Glomerular visceral epithelial cell (primary cell): ENCODE measurements at regions not wholly inside any gene's neighbourhood (a gene's known extent, or its start where the extent isn't known, plus 50 kb on each side); places are given as distances from the start of the nearest gene placed in this dataset.

Experiments
- DNase-seq: peaks from one replicate; pipeline ENCODE4 v3.0.0-alpha.2; 2016; ENCODE audit errors: extremely low spot score

DNA sequence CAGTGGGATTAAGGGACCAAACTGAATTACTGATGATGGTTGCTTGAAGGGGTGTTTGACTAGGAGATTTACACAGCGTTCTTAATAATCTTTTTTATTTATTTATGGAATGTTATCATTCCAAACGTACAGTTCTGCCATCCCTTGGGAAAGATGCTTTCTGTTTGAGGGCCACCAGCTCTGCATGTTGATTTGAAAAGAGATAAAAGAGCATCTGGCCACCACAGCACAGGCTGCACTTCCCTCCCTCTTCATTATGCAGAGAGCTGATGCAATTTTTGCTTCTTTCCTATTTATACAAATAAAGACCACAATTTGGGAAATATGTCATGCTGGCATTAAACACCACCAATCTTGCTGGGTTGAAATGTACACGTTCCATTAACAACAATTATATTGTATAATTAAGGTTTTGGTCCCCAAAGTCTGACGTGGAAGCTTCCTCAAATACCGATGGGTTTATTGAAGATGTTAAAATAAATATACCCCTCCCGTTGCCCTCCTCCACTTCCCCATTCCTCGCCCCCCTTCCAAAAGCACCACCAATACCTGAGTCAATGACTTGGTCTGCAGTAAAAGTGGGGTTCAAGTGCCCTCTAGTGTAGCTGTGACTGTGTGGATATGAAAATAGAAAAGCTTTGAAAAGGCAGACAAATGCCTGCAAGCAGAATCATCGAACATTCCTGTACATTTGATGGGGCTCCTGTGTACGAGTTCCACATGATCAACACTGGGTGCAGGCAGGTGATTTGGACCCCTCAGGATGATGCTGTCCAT lies 211.9 kb downstream of the HRH4 start:
- no peak for DNase-seq

DNA sequence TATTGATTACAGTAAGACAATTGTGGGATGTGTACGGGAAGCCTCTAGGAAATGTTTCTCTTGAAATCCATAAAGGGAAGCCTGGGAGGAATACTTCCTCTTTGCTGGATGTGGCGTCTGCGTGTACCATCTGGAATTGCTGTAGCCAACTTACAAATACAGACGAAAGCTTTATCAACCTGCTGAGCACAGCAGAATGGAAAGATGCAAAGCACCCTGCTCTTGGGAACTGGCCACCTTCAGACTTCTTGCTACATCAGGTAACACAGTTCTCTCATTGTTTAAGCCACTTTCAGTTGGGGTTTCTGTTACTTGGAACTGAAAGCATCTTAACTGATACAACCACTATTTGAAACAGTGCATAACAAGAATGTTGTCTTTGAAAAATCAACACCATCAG lies 213.8 kb downstream of the HRH4 start:
- no peak for DNase-seq

DNA sequence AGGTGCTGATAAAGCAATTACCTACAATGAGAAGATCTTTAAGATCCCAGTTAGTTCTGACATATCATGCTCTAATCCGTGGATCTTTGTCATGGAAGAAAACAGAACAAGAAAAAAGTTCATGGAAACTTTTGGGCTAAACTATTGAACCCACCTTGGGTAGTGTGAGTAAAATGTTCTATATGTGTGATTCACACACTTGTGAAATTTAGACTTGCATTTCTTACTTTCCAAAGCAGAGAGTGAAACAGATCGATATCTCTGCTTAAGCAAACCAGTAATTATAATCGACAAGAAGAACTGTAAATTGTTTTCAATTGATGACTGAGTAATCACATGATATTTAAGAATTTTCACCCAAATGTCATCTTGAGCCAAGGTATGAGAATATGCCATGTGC lies 214.2 kb downstream of the HRH4 start:
- DNase-seq: no peak

DNA sequence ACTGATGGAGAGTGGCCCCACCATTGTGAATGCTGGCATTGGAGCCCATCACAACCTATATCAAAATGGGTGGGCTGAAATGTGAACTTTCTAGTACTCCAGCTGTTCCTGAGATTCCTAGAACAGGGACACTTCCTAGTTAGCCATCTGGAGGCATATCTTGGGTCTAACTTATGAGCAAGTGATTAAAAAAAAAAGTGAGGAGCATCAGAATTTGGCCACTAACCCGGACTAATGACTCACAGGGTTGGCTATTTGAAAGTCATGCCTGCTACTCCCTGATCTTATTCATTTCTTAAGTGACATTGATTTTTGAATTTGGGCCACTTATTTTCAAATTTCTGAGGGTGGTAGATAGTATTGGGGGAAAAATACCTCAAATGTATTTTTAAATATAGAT lies 216.6 kb downstream of the HRH4 start:
- no peak for DNase-seq

DNA sequence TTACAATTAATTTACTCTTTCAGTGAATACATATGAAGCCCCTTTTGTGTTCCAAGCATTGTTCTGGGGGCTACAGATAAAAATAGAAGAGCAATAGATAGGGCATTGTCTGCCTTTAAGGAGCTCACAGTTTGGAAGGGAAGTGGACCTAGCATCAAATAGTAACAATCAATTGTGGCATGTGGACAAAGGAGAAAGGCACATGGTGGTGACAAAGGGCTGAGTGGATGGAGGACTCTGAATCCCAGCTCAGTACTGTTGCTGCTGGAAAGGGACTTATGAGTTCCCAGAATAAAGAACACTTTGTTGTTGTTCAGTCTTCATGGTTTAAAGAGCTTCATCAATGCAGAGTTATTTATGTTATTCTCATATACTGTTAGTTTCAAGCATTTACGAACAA lies 217.7 kb downstream of the HRH4 start:
- DNase-seq: no peak

DNA sequence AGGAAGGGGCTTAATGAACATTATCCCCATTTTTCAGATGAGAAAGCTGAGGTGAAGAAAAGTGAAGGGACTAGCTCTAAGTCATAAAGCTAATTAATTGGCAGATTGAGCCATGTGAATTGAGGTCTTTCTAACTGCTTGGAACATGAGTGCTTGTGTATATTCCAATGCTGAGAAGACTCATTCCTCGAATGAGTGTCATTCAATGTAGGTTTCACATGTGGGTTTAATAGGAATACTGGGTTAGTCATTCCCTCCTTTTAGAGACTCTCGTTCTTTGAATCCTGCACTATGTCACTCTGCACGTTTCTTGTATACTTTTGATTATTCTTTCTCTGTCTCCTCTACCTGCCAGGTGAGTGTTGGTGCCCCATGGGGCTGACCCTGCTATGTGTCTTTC lies 218.2 kb downstream of the HRH4 start:
- DNase-seq: no peak

DNA sequence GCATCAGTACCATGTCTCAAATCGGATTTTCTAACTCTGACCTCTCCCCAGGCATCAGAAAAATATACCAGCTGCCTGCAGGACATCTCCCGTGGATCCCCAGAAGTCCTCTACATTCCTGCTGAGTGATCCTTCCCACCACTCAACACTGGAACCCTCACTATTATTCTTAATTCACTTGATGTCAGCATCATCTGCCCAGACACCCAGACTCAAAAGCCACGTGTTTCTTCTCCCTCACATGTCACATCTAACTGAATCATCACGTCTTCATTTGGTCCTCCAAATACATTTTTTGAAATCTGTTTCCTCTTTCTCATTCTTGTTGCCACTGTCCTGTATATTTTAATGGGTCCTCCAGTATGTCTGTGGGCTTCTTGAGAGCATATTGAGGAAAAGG lies 218.6 kb downstream of the HRH4 start:
- DNase-seq: no peak

DNA sequence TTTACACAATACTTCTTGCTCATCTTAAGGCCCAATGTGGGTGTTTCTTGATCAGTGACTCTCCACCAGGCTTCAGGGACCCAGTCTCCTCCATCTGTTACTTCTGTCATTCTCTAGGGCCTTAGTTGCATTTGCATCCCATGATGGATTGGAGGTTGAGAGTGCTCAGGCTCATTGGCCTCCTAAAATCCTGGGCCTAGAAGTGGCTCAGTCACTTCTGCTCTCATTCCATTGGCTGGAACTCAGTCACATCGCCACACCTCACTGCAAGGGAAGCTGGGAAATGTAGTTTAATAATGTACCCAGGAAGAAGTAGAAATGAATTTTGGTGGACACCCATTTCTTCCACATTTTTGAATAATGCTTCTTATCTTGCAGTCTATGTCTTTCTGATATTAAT lies 223.5 kb downstream of the HRH4 start:
- DNase-seq: no peak

DNA sequence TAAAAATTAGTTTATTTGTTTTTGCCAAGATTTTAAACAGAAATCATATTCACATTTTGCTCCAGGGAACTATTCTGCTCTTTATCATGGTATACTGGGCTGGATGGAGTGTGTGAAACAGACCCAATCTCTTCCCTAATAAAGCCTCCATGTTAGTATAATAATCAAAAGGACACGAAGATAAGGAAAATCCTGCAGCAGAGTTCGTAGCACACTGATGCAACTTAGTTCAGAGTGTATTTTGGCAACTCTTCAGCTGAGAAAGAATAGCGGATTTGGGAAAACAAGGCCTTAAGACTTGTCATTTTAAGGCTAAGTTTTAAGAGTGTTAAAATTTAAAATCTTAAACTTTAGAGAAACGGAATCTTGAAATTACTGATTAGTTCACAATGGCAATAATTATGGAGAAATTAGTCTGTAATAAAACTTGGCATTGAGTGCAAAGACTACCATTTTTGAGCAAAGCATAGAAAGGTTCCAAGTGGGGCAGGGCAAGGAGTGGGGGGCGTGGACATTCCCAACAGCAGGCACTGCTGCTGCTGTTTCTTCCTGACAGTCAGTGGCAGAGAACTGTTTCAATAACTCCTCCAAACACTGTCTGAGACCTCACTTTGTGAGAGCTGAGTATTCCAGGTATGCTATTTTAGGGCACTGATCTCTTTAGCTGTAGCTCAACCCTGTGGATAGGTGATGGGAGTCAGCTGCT lies 225.0 kb downstream of the HRH4 start:
- no peak for DNase-seq

DNA sequence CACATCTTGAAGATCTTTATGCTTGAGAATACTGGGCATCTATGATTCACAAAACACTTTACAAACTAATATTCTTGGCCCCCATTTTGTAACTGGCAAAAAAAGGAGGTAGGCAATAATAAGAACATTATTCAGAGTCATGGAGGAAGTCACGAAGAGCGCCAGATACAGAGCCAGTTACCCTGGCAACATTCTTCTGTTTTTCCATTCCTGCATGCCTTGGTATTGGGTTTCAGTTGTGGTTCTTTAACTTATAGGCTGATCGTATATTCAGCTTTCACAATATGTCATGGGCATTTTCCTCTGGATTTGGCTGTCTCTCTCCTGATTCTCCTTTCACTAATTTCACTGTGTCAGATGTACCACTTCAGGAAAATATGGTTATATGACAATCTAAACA lies 234.7 kb downstream of the HRH4 start:
- DNase-seq: no peak

DNA sequence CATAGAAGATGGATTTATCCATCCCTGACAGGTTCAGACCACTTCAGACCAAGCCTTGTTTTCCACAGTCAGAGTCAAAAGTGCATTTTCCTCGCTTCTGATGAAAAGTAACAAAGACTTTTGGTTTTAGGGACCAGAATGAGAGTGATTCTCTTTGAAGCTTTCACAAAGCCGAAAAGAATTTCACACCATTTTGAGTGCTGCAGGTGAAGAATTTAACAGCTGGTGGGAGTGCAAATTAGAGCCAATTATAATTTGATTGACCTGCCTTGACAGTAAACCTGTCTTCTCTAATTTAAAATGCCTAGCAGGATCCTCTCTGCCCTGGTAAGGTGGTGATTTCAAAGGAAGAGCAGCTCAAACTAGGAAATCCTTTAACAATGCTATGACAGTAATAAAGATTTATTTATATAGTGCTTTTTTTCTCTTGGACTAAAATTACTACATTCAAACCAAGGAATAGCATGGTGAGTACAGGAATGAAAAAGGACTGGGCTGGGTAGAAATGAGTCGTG lies 241.6 kb downstream of the HRH4 start:
- DNase-seq: no peak

DNA sequence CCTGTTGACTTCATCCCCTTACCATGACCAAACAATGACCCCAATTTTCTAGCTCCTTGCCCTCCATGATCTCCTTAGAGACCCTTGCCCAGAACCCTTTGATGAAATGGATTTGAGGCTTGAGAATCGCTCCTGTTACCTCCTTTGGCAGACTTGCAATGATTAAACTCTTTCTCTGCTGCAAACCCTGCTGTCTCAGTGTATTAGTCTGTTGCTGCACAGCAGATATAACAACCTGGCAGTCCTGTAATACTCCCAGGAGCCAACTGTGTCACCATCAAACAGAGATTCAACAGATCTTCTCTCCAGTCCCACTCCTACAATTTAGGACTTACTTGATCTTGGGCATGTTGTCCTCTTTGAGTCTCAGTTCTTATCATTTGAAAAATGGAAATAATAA lies 242.9 kb downstream of the HRH4 start:
- no peak for DNase-seq

DNA sequence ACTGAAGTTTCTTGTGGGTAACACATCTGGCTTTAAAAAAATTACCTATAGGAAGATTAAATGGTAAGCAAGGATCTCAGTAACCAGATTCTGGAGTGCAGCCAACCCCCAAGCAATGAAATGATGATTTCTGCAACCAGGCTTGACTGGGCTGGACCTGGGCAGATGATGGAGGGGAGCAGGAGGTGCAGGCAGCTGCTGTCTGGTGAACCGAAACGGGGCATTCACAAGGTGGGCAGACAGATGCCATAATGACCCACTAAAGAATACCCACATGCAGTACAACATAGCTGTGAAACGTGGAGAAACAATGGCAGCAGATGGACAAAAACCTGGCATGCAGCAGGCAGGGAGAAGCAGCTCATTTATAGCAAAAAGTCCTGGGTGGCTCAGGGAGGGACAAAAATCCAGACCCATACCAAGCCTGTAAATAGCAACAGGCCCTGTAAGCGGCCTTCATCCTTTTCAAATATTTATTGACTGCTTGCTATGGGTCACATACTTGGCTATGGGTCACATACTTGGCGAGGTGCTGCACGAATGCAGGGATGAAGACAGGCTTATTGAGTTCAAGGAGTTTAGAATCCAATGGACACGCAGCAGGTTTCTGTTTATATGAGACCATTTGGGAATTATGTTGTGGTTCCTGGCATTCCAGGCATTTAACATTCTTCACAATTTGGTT lies 244.7 kb downstream of the HRH4 start:
- no peak for DNase-seq

DNA sequence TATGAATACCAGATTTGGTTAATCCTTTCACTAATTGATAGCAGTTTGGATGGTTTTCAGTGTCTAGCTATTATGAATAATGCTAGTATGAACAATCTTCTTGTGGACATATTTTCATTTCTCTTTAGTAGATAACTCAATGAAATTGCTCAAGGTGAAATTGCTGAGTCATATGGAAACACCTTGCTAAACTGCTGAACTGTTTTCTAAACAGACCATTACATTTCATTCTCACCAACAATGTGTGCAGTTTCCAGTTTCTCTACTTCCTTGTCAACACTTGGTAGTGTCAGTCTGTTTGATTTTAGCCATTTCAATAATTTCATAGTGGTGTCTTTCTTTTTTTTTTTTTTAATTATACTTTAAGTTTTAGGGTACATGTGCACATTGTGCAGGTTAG lies 250.0 kb downstream of the HRH4 start:
- DNase-seq: no peak

DNA sequence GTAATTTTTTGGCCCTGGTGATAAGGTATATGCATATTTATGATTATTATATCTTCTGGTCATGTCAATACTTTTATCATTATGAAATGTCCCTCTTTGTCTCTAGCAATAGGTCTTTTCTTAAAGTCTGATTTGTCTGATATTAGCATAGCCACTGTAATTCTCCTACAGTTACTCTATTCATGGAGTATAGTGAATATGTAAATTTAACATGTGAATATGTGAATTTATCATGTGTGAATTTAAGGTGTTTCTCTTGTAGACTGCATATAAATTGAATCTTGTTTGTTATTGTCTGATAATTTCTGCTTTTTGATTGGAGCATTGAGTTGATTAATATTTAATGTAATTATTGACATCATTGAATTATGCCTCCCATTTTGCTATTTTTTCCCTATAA lies 259.4 kb downstream of the HRH4 start:
- no peak for DNase-seq

DNA sequence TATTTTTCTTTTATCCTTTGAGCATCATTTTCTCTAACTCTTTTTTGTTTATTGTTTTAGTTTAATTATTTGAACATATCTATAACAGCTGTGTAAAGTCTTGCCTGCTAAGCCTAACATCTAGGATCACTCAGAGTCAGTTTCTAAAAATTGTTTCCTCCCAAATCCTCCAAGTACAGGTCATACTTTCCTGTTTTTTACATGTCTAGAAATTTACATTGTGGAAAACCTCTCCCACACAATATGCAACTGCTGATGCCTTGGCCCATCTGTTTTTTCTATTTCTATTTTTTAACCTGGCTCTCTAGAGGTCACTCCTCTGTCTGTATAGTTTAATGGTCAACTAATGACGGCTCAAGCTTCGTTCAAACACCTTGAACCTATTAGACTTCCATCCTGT lies 261.0 kb downstream of the HRH4 start:
- DNase-seq: no peak

DNA sequence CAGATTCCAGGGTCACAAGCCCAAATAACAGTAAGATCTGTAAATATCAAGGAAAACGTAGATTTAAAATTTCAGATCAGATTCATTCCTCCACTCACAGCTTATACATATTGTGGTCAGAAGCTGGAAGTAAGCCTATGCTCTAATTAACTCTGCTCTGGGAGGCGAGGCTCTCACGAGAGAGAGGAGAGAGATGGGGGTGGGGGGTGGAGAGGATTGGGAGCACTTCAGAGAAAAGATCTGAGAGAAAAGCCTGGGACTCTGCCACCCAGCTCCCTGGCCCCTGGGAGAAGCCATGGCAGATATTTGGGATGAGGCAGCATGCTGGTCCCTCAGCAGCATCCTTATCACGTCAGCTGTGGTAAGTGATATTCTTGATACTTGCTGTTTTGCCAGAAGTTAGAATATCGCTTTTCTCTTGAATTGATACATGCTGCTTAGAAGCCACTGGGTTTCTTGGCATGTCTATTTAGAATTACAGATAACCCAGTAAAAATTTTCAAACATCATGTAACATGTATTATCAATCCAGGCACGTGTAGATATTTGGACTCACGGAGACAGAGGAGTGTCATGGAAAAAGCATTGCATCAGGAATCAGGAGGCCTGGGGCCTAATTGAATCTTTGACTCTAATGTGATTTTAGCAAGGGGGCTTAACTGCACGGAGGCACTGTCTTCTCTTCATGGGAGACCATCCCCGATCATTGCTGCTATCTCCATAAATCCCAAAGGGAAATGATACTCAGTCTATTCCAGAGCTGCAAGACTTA lies 265.4 kb downstream of the HRH4 start:
- no peak for DNase-seq

DNA sequence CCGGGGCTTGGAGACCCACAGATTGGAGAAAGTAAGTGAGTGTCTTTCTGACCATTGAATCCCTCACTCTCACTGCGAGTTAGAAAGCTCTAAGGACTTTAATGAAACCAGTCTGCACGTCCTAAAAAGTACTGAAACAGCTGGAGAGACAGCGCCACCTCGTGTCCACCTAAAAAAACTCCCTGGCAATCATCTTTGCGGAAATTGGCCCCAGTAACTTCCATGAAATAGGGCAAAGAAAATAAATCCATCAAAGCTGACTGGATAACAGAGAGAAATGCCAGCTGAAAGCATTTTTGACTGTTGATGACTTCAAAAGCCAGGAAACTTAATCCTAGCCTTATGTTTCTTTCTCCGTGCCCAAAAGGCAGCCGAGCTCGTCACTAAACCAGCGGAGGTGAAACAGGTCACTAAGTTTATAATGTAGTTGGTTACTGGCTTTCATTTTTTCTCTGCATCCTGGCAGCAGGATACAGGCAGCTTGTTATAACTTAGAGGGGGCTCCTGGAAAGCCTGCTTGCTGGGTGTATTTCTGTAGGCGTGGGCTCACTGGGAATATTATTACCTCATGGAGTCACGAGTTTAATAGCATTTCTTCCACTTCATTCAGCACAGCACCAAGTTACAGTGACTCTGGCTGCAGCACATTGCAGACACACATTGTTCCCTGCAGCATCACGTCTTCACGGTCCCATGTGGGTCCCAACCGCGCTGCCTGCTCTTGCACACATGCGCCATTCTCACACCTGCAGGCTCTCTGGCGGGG lies 266.5 kb downstream of the HRH4 start:
- DNase-seq: peak; percentile 70

DNA sequence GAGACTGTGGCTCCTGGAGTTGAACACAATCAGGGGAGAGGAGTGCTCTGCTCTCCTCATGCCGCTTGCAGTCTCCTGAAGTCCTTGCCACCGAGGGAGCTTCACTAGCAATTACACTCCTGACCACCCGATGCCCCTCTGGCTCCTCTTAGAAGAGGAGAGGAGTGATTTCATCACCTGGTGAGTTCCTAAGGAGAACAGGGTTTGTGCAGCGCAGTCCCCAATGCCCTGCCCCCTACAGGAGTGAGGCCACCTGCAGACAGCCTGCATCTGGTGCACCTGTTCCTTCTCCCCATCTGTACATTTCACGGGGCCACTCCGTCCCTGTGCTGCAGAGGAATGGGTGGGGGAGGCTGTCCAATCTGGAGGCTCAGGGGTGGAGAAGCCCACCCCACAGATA lies 267.2 kb downstream of the HRH4 start:
- DNase-seq: no peak

DNA sequence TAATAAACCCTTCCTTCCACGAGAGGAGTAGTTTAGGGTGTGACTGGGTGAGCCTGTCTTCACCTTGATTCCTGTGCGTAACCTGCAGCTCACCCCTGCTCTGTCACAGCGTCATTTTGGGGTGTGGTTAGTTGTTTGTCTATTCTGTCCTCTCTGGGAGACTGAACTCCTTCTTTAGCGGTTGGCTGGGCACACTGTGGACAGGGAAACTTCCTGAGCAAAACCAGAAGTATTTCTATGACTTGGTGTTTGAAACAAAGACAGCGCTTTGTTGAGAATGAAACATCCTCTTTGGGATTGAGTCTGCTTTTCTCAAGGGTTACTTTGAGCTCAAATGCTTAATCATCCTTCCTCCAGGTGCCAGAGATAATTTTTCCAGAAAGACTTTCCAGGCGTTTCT lies 270.7 kb downstream of the HRH4 start:
- DNase-seq: no peak

DNA sequence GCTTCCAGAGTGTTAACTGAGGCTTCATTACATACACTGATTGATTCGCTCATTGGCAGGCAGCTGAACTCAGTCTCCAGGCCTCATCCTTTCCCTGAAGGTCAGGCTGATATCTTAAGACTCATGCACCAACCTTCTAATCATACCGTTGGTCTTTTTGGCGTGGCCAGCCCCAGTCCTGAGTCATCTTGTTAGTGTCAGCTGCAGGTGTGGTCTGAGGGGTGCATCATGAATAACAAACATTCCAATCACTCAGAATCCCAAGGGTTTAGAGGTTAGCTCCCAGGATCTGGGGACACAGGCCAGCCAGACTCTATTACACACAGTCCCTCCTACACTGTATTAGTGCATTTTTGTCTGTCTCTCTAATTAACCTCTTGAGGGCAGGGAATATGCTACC lies 271.5 kb downstream of the HRH4 start:
- no peak for DNase-seq
